HG03280 (cell line): ENCODE measurements at regions not wholly inside any gene's neighbourhood (a gene's known extent, or its start where the extent isn't known, plus 50 kb on each side); places are given as distances from the start of the nearest gene placed in this dataset.

Experiments
- ATAC-seq: cut with Tn5 transposase; IDR thresholded peaks from one replicate; pipeline ENCODE4 v1.9.1; 2021; ENCODE audit warnings: mild to moderate bottlenecking, moderate library complexity; ENCODE audit not compliant: unreplicated experiment

- ATAC-seq, result no peak
Measured at GRCh38 chr16:59210955-59211541, 476.9 kb upstream of the GOT2 start.

DNA sequence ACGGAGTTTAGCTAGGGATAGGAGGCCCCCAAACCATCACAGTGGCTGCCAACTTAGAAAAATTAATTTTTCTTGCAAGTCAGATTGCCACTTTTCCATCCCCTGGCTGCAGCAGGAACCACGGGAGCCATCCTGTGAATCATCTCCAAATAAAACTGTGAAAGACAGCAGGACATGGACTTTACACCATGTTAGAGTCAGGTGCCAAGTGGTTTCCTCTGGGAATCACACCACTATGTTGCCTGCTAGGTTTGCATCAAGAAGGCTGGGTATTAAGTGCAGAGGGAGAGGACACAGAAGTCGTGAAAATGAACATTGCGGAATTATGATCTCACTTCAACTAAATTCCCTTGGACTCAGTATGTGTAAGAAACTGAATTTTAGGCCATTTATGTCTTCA lies 471.3 kb upstream of the GOT2 start:
- ATAC-seq, result no peak

DNA sequence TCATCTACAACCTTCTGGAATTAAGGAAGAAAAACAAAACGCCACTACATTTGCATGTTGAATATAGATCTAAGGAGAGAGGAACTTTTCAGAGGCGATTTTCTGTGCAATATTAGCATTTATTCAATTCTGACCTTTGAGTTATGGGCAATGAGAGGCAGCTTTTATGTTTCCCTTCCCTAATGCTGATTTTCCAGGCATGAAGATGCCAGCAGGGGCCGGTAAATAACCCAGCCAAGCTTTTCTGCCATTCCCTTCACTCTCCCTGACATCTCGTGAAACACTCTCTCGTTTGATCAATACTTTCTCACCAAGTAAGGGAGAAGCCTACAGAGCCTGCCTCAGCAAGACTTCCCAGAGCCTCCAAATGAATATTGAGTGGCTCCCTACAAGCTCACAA lies 470.5 kb upstream of the GOT2 start:
- ATAC-seq, result no peak

DNA sequence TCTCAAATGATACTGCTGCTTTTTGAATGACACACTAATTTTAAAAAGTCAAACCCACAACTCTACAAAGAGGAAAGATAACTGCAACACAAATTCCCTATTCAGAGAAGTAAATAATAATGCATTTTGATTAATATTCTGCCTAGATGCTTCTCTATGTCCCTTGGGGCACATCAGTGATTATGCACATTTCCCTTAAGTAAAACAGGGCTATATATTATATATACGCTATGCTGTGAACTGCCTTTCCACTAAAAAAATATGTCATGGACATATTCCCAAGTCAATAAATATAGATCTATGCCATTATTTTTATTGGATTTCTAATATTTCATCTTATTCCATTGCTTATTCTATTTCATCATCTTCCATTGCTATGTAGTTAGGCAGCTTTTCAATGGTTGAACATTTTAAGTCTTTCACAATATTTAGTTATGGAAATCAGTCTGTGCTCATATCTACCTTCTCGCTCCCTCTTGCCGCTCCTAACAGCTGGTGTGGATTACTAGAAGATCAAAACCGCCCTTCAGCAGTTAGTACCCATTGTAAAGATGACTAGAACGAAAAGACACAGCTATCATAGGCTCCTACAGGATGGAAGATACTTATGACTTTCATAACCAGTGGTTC lies 468.2 kb upstream of the GOT2 start:
- no peak for ATAC-seq

DNA sequence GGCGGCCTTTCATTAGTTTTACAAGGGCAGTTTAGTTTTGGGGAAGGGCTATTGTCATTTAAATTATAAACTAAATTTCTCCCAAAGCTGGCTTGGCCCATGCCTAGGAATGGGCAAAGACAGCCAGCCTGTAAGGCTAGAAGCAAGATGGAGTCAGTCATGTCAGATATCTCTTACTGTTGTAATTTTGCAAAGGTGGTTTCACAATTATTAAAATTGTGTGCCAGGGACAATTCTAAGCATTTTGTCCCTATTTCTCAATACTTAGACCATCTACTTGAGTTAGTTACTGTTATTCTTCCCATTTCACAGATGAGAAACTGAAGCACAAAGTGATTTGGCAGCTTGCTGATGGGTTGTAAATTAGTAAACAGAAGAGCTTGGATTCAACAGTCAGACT lies 467.7 kb upstream of the GOT2 start:
- ATAC-seq, result no peak

DNA sequence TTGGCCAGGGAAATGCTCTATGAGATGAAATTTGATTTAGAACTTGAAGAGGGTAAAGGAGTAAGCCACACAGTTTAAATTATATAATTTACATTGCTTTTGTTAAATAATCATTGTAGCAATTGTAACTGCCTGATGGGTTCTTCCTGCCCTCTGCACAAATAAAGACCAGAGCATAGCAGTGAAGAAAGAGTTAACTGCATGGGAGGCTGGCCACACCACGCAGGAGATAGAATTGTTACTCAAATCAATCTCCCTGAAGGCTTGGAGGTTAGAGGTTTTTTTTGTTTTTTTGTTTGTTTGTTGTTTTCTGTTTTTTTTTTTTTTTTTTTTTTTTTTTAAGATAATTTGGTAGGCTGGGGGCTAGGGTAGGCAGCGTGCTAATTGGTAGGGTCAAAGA lies 467.0 kb upstream of the GOT2 start:
- no peak for ATAC-seq

- no peak for ATAC-seq
Measured at GRCh38 chr16:59198487-59198886, 464.4 kb upstream of the GOT2 start.

GRCh38 chr16:59195242-59195641 lies 461.1 kb upstream of the GOT2 start:
- no peak for ATAC-seq

- ATAC-seq, result no peak
Measured at GRCh38 chr16:59193637-59194036, 459.5 kb upstream of the GOT2 start.

GRCh38 chr16:59192551-59193199 lies 458.6 kb upstream of the GOT2 start:
- ATAC-seq, result no peak

DNA sequence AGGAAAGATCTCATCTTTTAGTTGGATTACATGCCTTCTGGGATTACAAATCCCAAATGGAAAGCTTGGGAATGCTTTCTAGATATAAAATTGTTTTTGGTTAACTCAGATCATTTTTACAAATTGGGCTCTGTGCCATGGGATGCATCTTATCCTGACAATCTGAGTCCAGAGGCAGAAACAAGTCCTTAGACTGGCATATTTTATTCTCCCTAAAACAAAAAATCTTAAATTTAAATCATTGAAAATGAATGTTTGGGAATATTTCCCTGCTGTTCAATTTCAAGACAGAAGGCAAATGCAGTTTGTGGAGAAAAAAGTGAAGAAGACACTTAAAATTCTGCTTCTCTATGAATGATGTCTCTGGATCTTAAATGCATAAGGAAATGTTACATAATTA lies 456.6 kb upstream of the GOT2 start:
- no peak for ATAC-seq

DNA sequence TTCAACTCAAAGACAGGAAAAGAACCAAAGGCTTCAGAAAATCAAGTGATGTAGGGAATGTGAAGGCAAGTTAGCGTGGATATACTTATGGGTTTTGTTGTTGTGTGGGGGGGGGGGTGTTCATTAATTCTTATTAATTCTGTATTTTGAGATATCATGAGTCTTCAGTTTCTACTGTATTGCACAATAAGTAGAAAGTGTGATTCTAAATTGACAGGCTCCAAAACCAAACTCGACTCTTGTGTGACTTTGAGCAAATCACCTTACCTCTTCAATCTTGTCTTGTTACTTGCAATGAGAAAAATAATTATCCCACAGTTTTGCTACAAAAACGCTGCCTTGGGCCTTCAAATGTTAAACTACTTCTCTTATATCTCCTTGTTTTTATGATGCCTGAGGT lies 453.9 kb upstream of the GOT2 start:
- ATAC-seq, result no peak

- no peak for ATAC-seq
Measured at GRCh38 chr16:59181821-59182420, 447.8 kb upstream of the GOT2 start.

GRCh38 chr16:59180083-59180476 lies 446.0 kb upstream of the GOT2 start:
- no peak for ATAC-seq

- ATAC-seq, result no peak
Measured at GRCh38 chr16:59179446-59180082, 445.4 kb upstream of the GOT2 start.

DNA sequence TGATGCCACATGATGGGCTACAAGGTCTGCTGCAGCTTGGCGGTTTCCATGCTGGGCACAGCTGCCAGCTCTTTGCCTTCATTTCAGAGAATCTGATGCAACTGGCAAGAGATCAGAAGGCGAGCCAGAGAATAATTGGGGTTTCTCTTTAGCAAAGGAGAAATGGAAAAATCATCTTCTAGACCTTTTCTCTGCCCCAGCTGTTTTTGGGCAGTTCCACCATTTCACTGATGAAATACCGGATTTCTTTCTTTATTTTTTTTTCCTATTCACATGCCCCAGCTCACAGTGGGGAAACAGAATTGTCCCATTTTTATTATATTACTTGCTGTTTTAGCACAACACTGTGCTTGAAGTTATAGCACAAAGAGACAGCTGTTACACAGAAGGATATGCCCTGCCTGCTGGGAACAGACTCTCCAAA lies 439.3 kb upstream of the GOT2 start:
- ATAC-seq, result no peak

- ATAC-seq, result no peak
Measured at GRCh38 chr16:59170099-59170712, 436.1 kb upstream of the GOT2 start.

GRCh38 chr16:59169168-59169567 lies 435.1 kb upstream of the GOT2 start:
- ATAC-seq, result no peak

DNA sequence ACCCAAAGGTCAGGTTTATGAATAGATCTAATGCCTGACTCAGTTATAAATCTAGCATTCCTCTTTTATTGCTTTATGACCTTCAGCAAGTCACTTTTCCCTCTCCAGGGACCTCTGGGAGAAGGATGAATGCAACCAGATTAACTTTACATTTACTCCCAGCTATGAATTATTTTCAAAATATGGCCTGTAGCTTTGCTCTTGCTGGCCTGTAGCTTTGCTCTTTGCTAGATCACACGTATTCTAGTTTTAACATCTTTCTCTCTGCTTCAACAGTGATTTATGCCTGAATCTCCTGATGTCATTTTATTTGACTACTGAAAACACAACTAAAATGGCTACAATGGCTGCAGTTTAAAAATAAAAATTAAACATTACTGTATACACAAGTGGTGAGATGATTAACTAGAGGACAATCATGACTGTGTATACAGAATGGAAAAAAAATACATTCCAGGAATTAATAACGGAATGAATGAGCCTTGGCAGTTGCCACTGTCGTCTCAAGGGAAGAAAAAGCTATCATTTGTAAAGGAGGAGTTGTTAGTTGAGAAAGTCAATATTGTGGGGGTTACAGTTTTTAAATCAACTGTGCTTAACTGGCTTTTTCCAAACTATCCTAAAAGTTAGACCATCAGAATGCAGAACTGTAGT lies 434.5 kb upstream of the GOT2 start:
- ATAC-seq, result no peak

DNA sequence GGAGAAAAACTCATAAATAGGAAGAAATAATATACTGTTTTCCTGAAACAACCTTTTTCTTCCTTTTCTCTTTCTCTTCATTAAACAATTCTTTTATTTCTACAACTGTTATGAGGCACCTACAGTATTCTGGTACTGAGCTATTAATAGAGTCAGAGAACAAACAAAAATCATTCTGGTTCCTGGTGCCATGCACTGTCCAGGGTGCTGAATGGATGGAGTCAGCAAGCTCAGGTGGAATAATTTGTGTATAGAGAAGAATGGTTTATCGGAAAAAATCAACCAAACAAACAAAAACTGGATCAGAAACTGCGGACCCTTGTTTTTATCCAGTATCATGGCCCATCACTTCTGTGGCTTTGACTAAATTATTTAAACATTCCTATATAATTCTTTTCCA lies 430.3 kb upstream of the GOT2 start:
- ATAC-seq, result no peak
